ENCODE measurements at regions not wholly inside any gene's neighbourhood (a gene's known extent, or its start where the extent isn't known, plus 50 kb on each side); places are given as distances from the start of the nearest gene placed in this dataset.

GRCh38 chr4:157587681-157588423 lies 367.3 kb downstream of the GRIA2 start:
- TF ChIP-seq, protein P1, sequence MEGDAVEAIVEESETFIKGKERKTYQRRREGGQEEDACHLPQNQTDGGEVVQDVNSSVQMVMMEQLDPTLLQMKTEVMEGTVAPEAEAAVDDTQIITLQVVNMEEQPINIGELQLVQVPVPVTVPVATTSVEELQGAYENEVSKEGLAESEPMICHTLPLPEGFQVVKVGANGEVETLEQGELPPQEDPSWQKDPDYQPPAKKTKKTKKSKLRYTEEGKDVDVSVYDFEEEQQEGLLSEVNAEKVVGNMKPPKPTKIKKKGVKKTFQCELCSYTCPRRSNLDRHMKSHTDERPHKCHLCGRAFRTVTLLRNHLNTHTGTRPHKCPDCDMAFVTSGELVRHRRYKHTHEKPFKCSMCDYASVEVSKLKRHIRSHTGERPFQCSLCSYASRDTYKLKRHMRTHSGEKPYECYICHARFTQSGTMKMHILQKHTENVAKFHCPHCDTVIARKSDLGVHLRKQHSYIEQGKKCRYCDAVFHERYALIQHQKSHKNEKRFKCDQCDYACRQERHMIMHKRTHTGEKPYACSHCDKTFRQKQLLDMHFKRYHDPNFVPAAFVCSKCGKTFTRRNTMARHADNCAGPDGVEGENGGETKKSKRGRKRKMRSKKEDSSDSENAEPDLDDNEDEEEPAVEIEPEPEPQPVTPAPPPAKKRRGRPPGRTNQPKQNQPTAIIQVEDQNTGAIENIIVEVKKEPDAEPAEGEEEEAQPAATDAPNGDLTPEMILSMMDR (conservative IDR thresholded peaks at IDR 0.05; ENCODE audit: control insufficient read depth, insufficient read depth, low read depth, low read length): no peak
- DNase-seq (ENCODE audit: low read depth): no peak
- H3K4me3 ChIP-seq (ENCODE audit: control insufficient read depth, low read depth, low read length): no peak overlapping the region

- no peak for DNase-seq (ENCODE audit: low read depth)
- TF ChIP-seq, protein P1 (conservative IDR thresholded peaks at IDR 0.05; ENCODE audit: control insufficient read depth, insufficient read depth, low read depth, low read length): no peak
Measured at GRCh38 chr4:157582141-157582540, 361.6 kb downstream of the GRIA2 start.

DNA sequence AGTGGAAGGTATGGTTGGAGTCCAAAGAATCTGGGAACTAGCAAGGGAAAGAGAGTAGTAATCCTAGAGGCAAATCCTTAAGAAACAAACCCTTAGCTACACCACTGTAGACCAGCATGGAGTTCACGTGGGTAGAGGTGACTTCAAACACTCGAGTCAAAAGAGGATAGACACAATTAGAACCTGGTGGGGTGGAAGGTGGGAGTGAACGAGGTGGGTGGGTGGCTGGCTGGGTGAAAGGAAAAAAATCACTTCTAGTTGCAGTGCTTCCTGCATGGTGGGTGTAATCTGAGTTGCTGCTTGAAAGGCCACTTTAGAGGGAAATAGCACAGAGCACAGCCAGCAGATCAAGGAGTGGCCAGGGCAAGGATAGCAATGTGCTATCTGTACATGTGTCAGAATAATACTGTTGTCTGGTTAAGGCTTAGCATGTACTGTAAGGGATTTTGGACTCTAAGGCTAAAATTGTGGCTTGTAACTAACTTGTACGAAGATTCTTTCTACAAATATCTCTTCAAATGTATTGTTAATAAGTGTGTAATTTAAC lies 356.2 kb downstream of the GRIA2 start:
- DNase-seq (ENCODE audit: low read depth): no peak
- TF ChIP-seq, protein P1 (conservative IDR thresholded peaks at IDR 0.05; ENCODE audit: control insufficient read depth, insufficient read depth, low read depth, low read length): no peak
- no peak overlapping the region for H3K4me3 ChIP-seq (ENCODE audit: control insufficient read depth, low read depth, low read length)

More at GRCh38 chr4:157582141-157582540, 361.6 kb downstream of the GRIA2 start:
- no peak overlapping the region for H3K4me3 ChIP-seq (ENCODE audit: control insufficient read depth, low read depth, low read length)

- no peak for DNase-seq (ENCODE audit: low read depth)
- TF ChIP-seq, protein P1 (conservative IDR thresholded peaks at IDR 0.05; ENCODE audit: control insufficient read depth, insufficient read depth, low read depth, low read length): no peak
- H3K4me3 ChIP-seq (ENCODE audit: control insufficient read depth, low read depth, low read length): no peak overlapping the region
Measured at GRCh38 chr4:157575339-157575738, 354.8 kb downstream of the GRIA2 start.

DNA sequence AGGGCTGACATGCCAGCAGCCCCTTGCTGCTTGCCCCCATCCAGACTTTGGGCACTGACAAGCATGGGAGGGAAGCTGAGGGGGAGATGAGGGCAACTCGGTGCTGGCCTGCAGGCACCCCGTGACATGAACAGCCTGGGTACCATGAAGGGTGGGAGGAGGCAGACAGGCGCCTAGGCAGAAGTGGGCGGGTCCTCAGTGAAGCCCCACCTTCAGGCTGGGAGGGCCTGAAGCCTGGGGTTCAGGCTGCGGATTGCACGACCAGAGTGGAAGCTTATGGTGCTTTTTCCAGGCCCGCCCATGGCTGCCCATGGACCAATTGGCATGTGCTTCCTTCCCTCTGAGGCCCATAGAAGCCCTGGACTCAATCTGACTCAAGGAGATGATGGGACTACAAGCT lies 354.1 kb downstream of the GRIA2 start:
- no peak for DNase-seq (ENCODE audit: low read depth)
- H3K4me3 ChIP-seq (ENCODE audit: control insufficient read depth, low read depth, low read length): no peak overlapping the region
- TF ChIP-seq, protein P1 (conservative IDR thresholded peaks at IDR 0.05; ENCODE audit: control insufficient read depth, insufficient read depth, low read depth, low read length): no peak

DNA sequence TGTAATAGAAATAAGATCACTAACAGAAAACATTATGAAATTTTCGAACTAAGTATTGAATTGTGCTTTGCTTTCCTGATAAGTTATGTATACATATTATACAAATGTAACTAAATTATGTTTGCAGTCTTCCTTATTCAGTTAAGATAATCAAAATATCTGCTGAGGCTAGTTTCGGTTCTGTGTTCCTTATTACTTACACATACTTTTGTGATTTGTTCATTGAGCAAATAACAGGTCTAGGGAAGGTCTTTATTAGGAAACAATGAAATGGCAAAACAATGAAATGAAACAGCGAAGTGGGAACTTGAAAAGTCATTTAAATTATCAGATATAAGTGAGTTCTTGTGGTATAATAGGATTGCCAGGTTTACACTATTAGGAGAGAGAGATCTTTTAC lies 352.4 kb downstream of the GRIA2 start:
- no peak for DNase-seq (ENCODE audit: low read depth)
- TF ChIP-seq, protein P1 (conservative IDR thresholded peaks at IDR 0.05; ENCODE audit: control insufficient read depth, insufficient read depth, low read depth, low read length): no peak
- no peak overlapping the region for H3K4me3 ChIP-seq (ENCODE audit: control insufficient read depth, low read depth, low read length)
